Erythroblast (primary cell): ENCODE measurements at regions not wholly inside any gene's neighbourhood (a gene's known extent, or its start where the extent isn't known, plus 50 kb on each side); places are given as distances from the start of the nearest gene placed in this dataset.

Source experiments
- DNase-seq, 2 experiments: peaks; one replicate each; lab custom pipeline; 2025; lab: John Stamatoyannopoulos, UW
- GATA1 ChIP-seq: IDR thresholded peaks from 2 replicates; pipeline ENCODE4 v1.6.1; 2011; ENCODE audit warnings: low read depth, mild to moderate bottlenecking, control low read depth, low read length, moderate library complexity
- POLR2A ChIP-seq: IDR thresholded peaks from 2 replicates; pipeline ENCODE4 v1.6.1; 2011; ENCODE audit warnings: mild to moderate bottlenecking, low read length

DNA sequence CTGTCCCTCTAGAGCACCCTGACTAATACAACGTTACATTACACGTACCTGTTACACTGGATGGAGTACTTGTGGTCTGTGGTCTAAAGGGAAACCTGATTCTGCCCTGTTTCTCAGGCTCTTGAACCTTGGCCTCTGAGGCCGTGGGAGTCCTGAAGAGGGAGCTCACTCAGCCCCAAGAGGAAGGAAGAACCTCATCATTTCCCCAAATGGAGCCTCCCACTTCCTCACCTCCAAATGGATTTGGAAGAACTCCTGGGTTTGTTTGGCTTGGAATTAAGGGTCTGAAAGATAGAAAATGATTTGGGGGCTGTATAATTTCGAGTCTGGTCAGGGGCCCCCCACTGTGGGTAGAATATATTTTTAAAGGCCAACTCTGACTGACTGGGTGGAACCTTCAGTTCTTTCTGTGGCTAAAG is 200.2 kb downstream of the SEMA6A start:
- TF ChIP-seq POLR2A, result no peak
- TF ChIP-seq GATA1, result no peak
- no peak for DNase-seq

GRCh38 chr5:116372931-116373597 is 201.6 kb downstream of the SEMA6A start:
- no peak for DNase-seq
- TF ChIP-seq POLR2A (no peak), GATA1 (no peak)

GRCh38 chr5:116371935-116372334 is 202.7 kb downstream of the SEMA6A start:
- TF ChIP-seq POLR2A (no peak), GATA1 (no peak)
- DNase-seq, result no peak

DNA sequence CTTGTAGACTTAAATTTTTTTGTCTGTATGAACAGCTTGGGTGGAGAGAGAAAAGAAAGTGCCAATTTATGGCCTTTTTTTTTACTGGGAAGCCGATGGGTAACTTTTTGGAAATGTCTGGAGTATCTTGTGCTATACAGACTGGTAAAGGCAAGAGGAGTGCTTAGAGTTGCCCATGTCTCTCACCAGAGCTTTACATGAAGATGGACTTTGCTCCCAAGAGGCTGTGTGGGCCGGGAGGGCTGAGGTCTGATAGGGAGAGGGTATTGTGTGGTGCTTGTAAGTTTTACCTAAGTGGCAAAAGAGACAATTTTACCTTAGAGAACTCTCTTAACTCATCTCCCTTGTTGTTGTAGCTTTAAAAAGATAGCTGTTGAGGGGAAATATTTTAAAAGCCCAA is 203.2 kb downstream of the SEMA6A start:
- no peak for TF ChIP-seq GATA1
- TF ChIP-seq POLR2A, result no peak
- peak in 1 of 2 experiments; percentile 9 for DNase-seq

GRCh38 chr5:116370886-116371285 is 203.7 kb downstream of the SEMA6A start:
- DNase-seq, result peak in 1 of 2 experiments; percentile 21
- TF ChIP-seq POLR2A (no peak), GATA1 (no peak)

DNA sequence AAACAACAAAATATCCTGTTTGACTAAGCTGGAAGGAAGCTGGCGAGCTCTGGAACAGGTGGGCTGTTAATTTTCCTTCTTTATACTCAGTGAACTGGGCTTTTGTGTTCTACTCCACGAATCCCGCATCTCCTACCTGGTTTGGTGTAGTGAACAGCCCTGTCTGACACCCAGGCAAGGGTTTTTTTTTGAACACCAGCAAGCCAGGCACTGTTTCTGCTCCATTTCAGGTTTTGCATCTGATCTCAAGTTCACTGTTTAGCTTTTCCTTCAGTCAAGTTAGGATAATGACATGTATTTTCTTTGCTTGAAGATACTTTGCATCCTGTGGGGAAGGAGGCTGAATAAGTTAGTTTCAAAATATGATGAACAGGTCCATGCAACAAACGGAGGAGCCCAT is 204.5 kb downstream of the SEMA6A start:
- no peak for DNase-seq
- TF ChIP-seq GATA1 (no peak), POLR2A (no peak)

DNA sequence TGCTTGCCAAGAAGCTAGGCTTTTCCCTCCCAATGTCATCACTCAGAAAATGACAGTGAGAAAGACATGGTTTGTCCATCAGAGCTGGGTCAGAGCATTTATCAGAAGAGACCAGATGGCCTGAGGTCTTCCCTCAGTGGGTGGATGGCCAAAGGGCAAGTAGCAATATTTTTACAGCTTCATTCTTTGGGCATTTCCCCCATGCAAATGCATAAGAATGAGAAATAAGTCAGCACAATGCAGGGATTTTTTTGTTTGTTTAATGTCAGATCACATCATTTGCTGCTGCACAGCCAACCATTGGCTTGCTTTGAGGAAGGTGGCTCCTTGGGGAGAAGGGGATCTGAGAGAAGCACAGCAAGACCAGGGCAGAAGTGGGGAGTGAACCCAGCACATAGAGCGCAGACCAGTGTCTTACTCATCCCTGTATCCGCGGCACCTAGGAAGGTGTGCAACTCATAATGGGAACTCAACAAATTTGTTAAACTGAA is 209.6 kb downstream of the SEMA6A start:
- DNase-seq, result peak; percentile 5 to 22
- no peak for TF ChIP-seq POLR2A
- no peak for TF ChIP-seq GATA1

DNA sequence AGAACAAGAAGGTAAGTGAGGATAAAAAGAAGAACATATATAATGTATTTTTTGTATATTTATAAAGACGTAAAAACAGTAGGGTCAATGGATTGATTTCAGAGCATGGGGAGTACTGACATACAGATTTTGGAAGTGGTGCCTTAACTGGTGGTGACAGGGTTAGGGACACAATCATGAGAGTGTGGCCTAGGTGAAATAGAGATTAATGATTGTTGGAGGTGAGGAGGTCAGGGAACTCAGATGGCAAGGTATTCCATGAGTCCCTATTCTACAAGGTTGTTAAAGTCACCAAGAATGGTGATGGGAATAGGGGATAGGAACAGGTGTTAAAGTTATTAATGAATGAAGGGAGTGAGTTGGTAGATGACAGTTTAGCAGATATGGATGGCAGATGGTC is 210.8 kb downstream of the SEMA6A start:
- no peak for DNase-seq
- TF ChIP-seq GATA1 (no peak), POLR2A (no peak)

GRCh38 chr5:116361979-116362577 is 212.5 kb downstream of the SEMA6A start:
- TF ChIP-seq POLR2A (no peak), GATA1 (no peak)
- no peak for DNase-seq

- no peak for TF ChIP-seq POLR2A
- no peak for TF ChIP-seq GATA1
- DNase-seq, result no peak
These were observed 213.3 kb downstream of the SEMA6A start for GRCh38 chr5:116361171-116361967.

DNA sequence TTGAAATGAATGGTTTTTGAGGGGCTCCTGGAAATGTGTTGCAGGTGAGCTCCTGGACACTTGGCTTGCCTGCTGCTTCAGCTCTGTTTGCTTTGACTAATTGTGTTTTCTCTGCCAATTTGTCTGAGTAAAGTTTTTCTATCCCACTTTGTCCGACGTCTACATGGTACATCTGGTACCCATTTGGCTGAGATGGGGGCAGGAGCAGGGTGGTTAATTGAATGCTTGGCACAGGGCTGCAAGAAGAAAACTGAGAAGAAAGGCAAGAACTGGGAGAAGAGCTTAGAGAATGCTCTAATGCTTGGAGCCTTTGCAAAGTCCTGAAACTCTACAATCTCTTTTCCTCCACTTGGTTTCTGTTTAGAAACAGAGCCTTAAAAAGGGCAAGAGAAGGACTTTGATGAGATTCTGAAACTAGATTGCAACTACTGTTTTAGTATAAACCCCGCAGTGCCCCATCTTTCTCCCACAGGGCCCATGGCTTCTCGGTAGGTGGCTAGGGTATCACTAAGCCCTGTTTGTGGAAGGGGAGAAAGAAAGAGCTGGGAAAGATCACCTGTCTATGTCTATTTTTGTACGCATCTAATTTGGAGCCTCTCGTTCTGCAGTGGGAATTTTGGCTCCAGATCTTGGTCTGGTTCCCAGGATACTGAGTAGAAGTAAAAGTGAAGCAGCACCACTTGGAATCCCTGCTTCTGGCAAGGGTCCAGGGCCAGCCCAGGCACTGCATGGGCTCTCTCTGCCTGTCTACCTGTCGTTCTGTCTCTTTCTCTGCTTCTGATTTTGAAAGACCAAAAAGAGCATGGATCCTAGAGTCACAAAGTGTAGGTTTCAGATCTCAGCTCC is 214.4 kb downstream of the SEMA6A start:
- TF ChIP-seq POLR2A (no peak), GATA1 (no peak)
- no peak for DNase-seq

DNA sequence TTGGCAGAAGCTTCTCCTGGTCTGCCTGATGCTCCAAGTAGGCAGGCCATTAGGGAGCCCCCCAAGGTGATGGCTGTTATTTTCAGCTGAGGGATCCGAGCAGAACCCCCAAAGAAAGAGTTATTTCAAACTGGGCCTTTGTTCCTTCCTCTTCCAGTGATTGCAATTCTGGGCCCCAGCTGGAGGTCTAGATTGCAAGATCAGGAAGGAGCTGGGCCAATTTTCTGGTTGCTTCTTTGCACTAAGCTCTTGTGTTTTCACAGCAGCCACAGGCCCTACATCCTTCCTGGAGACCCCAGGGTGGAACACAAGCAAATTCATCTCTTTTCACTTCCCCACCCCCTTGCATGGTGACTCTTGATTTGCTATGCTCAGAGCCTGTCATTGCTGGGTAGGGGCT is 215.0 kb downstream of the SEMA6A start:
- TF ChIP-seq GATA1 (no peak), POLR2A (no peak)
- no peak for DNase-seq

DNA sequence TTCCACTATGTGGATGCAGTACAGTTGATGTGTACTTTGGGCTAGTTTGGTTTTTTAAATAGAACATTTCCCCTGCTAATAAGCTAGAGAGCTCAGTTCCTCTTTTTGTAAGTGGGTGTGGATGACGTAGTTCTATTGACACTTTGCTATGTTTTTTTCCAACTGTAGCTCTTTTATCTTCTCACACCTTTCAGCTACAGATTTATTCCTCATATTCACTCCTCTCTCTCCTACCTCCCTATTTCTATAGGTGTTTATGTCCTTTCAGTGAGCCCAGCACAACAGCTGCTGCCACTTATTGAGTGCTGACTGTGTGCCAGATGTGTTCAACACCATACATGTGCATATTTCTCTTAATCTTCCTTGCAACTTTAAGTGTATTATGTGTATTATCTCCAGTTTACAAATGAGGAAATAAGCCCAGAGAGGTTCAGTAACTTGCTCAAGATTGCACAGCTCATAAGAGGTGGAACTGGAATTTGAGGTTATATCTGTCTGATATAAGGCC is 215.7 kb downstream of the SEMA6A start:
- DNase-seq, result no peak
- TF ChIP-seq POLR2A, result no peak
- no peak for TF ChIP-seq GATA1
